Colonic mucosa (tissue), 4 donors: ENCODE measurements at regions not wholly inside any gene's neighbourhood (a gene's known extent, or its start where the extent isn't known, plus 50 kb on each side); places are given as distances from the start of the nearest gene placed in this dataset.
A peak's percentile ranks its signal among the peaks of the same experiment; 100 is the strongest.

Experiments
- DNase-seq: peaks from one replicate; pipeline ENCODE4 v3.0.0-alpha.2; 2020
- H3K27ac ChIP-seq: fragments of 200-600 bp; one replicate; pipeline ENCODE4 v1.8.0; 2021
- H3K27me3 ChIP-seq: fragments of 200-600 bp; one replicate; pipeline ENCODE4 v1.8.0; 2021
- H3K36me3 ChIP-seq: fragments of 200-600 bp; one replicate; pipeline ENCODE4 v1.8.0; 2021
- H3K4me1 ChIP-seq: fragments of 200-600 bp; one replicate; pipeline ENCODE4 v1.8.0; 2021; ENCODE audit warnings: mild to moderate bottlenecking
- H3K4me3 ChIP-seq: fragments of 200-600 bp; one replicate; pipeline ENCODE4 v1.8.0; 2021
- H3K9ac ChIP-seq, 2 donors: one replicate each; pipeline ENCODE4 v1.7.0; 2013; ENCODE audit warnings: control low read depth in 2 of 2, low read depth in 2 of 2, low read length in 2 of 2
- H3K9me3 ChIP-seq: fragments of 200-600 bp; one replicate; pipeline ENCODE4 v1.8.0; 2021
- CTCF ChIP-seq: fragments of 200-600 bp; IDR thresholded peaks from one replicate; pipeline ENCODE4 v1.8.0; 2022; ENCODE audit warnings: antibody characterized with exemption, mild to moderate bottlenecking
- intact Hi-C: fragments of 100-400 bp; cut with DNase I; formaldehyde crosslinking; loops from one replicate; pipeline ENCODE4 v1.14.1; 2022
- donor health status: healthy.
- donor health status: DM: no; HTN: no; CAD: no.
- donor health status: DM: no; HTN: no; CAD: no.

- Histone ChIP-seq H3K27ac (peak overlapping the region; percentile 61), H3K4me1 (peaks cover 48% of the 10 kb centered on the region), H3K36me3 (no peaks in the 10 kb centered on the region), H3K9ac (peak overlapping the region; percentile 30 to 68), H3K4me3 (no peak overlapping the region), H3K27me3 (no peaks in the 10 kb centered on the region), H3K9me3 (no peaks in the 10 kb centered on the region)
- TF ChIP-seq CTCF: no peak
- intact Hi-C loops: no loop called here
- DNase-seq: peak; percentile 68
Measured at GRCh38 chr17:77322514-77323412, 182.0 kb downstream of the SEC14L1 start.

- DNase-seq: peak; percentile 45
- Histone ChIP-seq H3K27me3 (no peaks in the 10 kb centered on the region), H3K9me3 (no peaks in the 10 kb centered on the region), H3K4me1 (peaks cover 42% of the 10 kb centered on the region), H3K9ac (peak overlapping the region; percentile 13 to 32), H3K36me3 (no peaks in the 10 kb centered on the region), H3K27ac (peak overlapping the region; percentile 61), H3K4me3 (no peak overlapping the region)
- intact Hi-C loops: no loop called here
- no peak for TF ChIP-seq CTCF
Measured at GRCh38 chr17:77323413-77324171, 182.8 kb downstream of the SEC14L1 start.

- Histone ChIP-seq H3K4me3 (no peak overlapping the region), H3K9ac (no peak overlapping the region), H3K4me1 (peaks cover 38% of the 10 kb centered on the region), H3K27me3 (no peaks in the 10 kb centered on the region), H3K27ac (peak overlapping the region; percentile 61), H3K9me3 (no peaks in the 10 kb centered on the region), H3K36me3 (no peaks in the 10 kb centered on the region)
- no peak for TF ChIP-seq CTCF
- intact Hi-C loops: no loop called here
- peak; percentile 17 for DNase-seq
Measured at GRCh38 chr17:77324227-77324626, 183.5 kb downstream of the SEC14L1 start.

GRCh38 chr17:77325577-77326075 is 184.9 kb downstream of the SEC14L1 start:
- TF ChIP-seq CTCF: no peak
- Histone ChIP-seq H3K4me3 (no peak overlapping the region), H3K27me3 (no peaks in the 10 kb centered on the region), H3K9ac (no peak overlapping the region), H3K36me3 (no peaks in the 10 kb centered on the region), H3K9me3 (no peaks in the 10 kb centered on the region), H3K27ac (peak overlapping the region; percentile 61), H3K4me1 (peaks cover 38% of the 10 kb centered on the region)
- DNase-seq: no peak
- intact Hi-C loops: no loop called here

- H3K4me1 ChIP-seq: peaks cover 40% of the 10 kb centered on the region
- TF ChIP-seq CTCF: no peak
- H3K36me3 ChIP-seq: no peaks in the 10 kb centered on the region
- no peaks in the 10 kb centered on the region for H3K27me3 ChIP-seq
- no peaks in the 10 kb centered on the region for H3K9me3 ChIP-seq
- DNase-seq: peak; percentile 63
- H3K9ac ChIP-seq: no peak overlapping the region
- no peak overlapping the region for H3K4me3 ChIP-seq
- H3K27ac ChIP-seq: no peak overlapping the region
- intact Hi-C loops: no loop called here
Measured at GRCh38 chr17:77326076-77326591, 185.4 kb downstream of the SEC14L1 start.
